Caco-2 (cell line): ENCODE measurements at regions not wholly inside any gene's neighbourhood (a gene's known extent, or its start where the extent isn't known, plus 50 kb on each side); places are given as distances from the start of the nearest gene placed in this dataset.
A peak's percentile ranks its signal among the peaks of the same experiment; 100 is the strongest.

Experiments used
- BruUV-seq: library from RNA; stranded (reverse); fragments of 400-500 nt; replicated peaks from 2 replicates; lab custom pipeline; 2021; lab: Mats Ljungman, UMichigan
- CTCF ChIA-PET: fragments of 300-600 bp; sonication (Branson Sonifier 250); formaldehyde crosslinking; loops from one replicate; lab custom pipeline; 2022; ENCODE audit warnings: antibody characterized with exemption; lab: Charles Lee
- POLR2A ChIA-PET: fragments of 300-600 bp; sonication (Branson Sonifier 250); formaldehyde crosslinking; loops from one replicate; lab custom pipeline; 2022; ENCODE audit warnings: antibody characterized with exemption; lab: Charles Lee
- DNase-seq, 2 experiments: peaks; one replicate each; pipeline versions ENCODE4 v3.0.0 to v3.0.0-alpha.2; 2020 to 2022
- H3K27me3 ChIP-seq: replicated peaks from 2 replicates; pipeline ENCODE4 v1.6.0; 2011; ENCODE audit warnings: low read length; ENCODE audit not compliant: control insufficient read depth, insufficient read depth
- H3K36me3 ChIP-seq: 2 replicates; pipeline ENCODE4 v1.5.1; 2011; ENCODE audit warnings: low read length; ENCODE audit not compliant: control insufficient read depth, insufficient read depth
- H3K4me1 ChIP-seq: fragments of 250-450 bp; sonication (Bioruptor Pico); 2 replicates; pipeline ENCODE4 v1.5.1; 2020; ENCODE audit warnings: mild to moderate bottlenecking
- H3K4me3 ChIP-seq: 2 replicates; pipeline ENCODE4 v1.5.1; 2011; ENCODE audit warnings: low read depth, mild to moderate bottlenecking, control low read depth, low read length
- H3K9me3 ChIP-seq: fragments of 250-450 bp; sonication (Bioruptor Pico); 2 replicates; pipeline ENCODE4 v1.5.1; 2020; ENCODE audit warnings: mild to moderate bottlenecking, moderate library complexity
- H3K27ac Mint-ChIP-seq: one replicate; pipeline ENCODE4 v1.8.0; 2022; ENCODE audit warnings: mixed read lengths; ENCODE audit not compliant: unreplicated experiment
- H3K27me3 Mint-ChIP-seq: one replicate; pipeline ENCODE4 v1.8.0; 2022; ENCODE audit warnings: mixed read lengths; ENCODE audit not compliant: insufficient read depth, unreplicated experiment
- H3K36me3 Mint-ChIP-seq: one replicate; pipeline ENCODE4 v1.8.0; 2022; ENCODE audit warnings: mild to moderate bottlenecking, mixed read lengths; ENCODE audit not compliant: insufficient read depth, unreplicated experiment
- H3K4me1 Mint-ChIP-seq: one replicate; pipeline ENCODE4 v1.8.0; 2022; ENCODE audit warnings: low read depth, mixed read lengths; ENCODE audit not compliant: unreplicated experiment
- H3K4me3 Mint-ChIP-seq: one replicate; pipeline ENCODE4 v1.8.0; 2022; ENCODE audit warnings: mild to moderate bottlenecking, moderate library complexity, mixed read lengths; ENCODE audit not compliant: unreplicated experiment
- H3K9me3 Mint-ChIP-seq: one replicate; pipeline ENCODE4 v1.8.0; 2022; ENCODE audit warnings: mixed read lengths; ENCODE audit not compliant: unreplicated experiment
- CTCF ChIP-seq, 2 experiments: fragments of 200-600 bp in 1 of 2; IDR thresholded peaks; 1 replicate in 1 of 2; 2 replicates in 1 of 2; pipeline versions ENCODE4 v1.5.1 to v1.8.0; 2011 to 2022; ENCODE audit warnings: antibody characterized with exemption in 1 of 2, control low read depth in 1 of 2, inconsistent platforms in 1 of 2, low read depth in 1 of 2, low read length in 1 of 2, mild to moderate bottlenecking in 1 of 2, moderate library complexity in 1 of 2; ENCODE audit not compliant: insufficient read depth in 1 of 2, severe bottlenecking in 1 of 2, unreplicated experiment in 1 of 2
- intact Hi-C: fragments of 100-400 bp; cut with micrococcal nuclease; formaldehyde crosslinking; loops from one replicate; pipeline ENCODE4 v1.10.0; 2022; ENCODE audit not compliant: unreplicated experiment

DNA sequence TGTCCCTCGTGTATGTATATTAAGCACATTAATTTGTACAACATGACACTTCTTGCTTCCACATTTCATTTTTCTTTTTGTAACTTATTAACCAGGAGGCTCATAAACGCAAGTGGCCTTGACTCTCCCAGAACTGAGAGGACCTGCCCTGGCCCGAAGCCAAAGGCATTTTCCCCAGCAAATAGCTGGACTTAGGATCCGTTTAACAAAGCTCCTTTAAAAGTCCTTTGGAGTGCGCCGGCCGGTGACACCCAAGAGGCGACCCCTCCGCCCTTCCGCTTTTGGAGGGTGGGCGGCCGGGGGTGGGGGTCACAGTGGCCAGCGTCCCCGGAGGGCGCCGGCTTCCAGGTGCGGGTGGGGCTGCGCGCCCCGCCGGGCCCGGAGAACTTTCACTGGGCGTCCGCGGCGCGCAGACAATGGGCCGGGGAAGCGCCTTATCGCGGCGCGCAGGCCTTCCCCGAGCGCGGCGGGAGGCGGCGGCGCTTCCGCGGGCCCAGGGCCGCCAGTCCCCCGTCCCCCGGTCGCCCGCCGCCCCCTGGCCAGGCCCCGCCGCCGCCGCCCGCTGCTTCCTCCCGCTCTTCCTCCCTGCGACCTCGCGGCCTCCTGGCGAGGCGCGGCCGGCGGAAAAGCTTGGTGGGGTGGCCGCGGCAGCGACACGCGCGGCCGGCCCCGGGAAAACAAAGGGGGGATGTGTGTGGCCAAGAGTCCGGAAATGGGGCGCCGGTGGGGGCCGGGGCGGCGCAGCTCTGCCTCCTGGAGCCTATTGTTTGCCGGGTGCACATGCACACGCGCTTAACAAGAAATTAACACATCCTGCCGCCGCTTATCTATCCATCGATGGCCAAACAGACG, 613.4 kb downstream of the MCTP2 start:
- H3K27me3 ChIP-seq, result no peaks in the 10 kb centered on the region
- intact Hi-C loops, result loop anchor here (1.0 to 2.0 kb wide), 3 partner anchors 10 to 174 kb away; no protein-coding TSS in a partner anchor
- CTCF ChIA-PET, result interaction anchor here (0.7 to 1.4 kb wide), 2 partner anchors 10 to 432 kb away, joined by 3 to 4 read pairs; no protein-coding TSS in a partner anchor
- H3K9me3 ChIP-seq, result peaks cover 14% of the 10 kb centered on the region
- H3K9me3 Mint-ChIP-seq, result peaks cover 30% of the 10 kb centered on the region
- H3K36me3 ChIP-seq, result no peaks in the 10 kb centered on the region
- H3K27ac Mint-ChIP-seq, result peak overlapping the region; percentile 84
- peak overlapping the region; percentile 76 for H3K4me3 Mint-ChIP-seq
- H3K4me3 ChIP-seq, result peak overlapping the region; percentile 34
- peaks cover 6% of the 10 kb centered on the region for H3K4me1 Mint-ChIP-seq
- H3K4me1 ChIP-seq, result peaks cover 10% of the 10 kb centered on the region; the same call in 1 of the 2 replicates
- BruUV-seq, result no TSS peak
- POLR2A ChIA-PET, result interaction anchor here (1.0 kb wide), 2 partner anchors 10 to 14 kb away, joined by 3 to 4 read pairs; no protein-coding TSS in a partner anchor
- peak; percentile 78 to 84 for DNase-seq
- TF ChIP-seq CTCF (IDR thresholded peaks at IDR 0.05; ENCODE audit: insufficient read depth in 1 of 2, low read depth in 1 of 2, low read length in 1 of 2, severe bottlenecking in 1 of 2, unreplicated experiment in 1 of 2), result peak in 1 of 2 experiments; percentile 10
- H3K36me3 Mint-ChIP-seq, result peaks cover 6% of the 10 kb centered on the region
- H3K27me3 Mint-ChIP-seq, result no peaks in the 10 kb centered on the region

- H3K27me3 ChIP-seq, result no peaks in the 10 kb centered on the region
- ChIA-PET CTCF (interaction anchor here (1.4 kb wide), 1 partner anchor 10 kb away, joined by 4 read pairs; no protein-coding TSS in a partner anchor), POLR2A (interaction anchor here (1.0 kb wide), 1 partner anchor 13 kb away, joined by 4 read pairs; no protein-coding TSS in a partner anchor)
- intact Hi-C loops, result loop anchor here (1.0 to 2.0 kb wide), 2 partner anchors 11 to 175 kb away; no protein-coding TSS in a partner anchor
- H3K36me3 ChIP-seq, result no peaks in the 10 kb centered on the region
- peaks cover 9% of the 10 kb centered on the region for H3K9me3 ChIP-seq
- Mint-ChIP-seq H3K27me3 (no peaks in the 10 kb centered on the region), H3K4me1 (peaks cover 6% of the 10 kb centered on the region), H3K9me3 (peaks cover 30% of the 10 kb centered on the region), H3K4me3 (peak overlapping the region; percentile 76), H3K27ac (peak overlapping the region; percentile 84), H3K36me3 (peaks cover 6% of the 10 kb centered on the region)
- DNase-seq, result no peak
- H3K4me1 ChIP-seq, result peaks cover 10% of the 10 kb centered on the region; the same call in 1 of the 2 replicates
- BruUV-seq, result TSS peak; percentile 92
- peak overlapping the region; percentile 34 for H3K4me3 ChIP-seq
- TF ChIP-seq CTCF (IDR thresholded peaks at IDR 0.05; ENCODE audit: insufficient read depth in 1 of 2, low read depth in 1 of 2, low read length in 1 of 2, severe bottlenecking in 1 of 2, unreplicated experiment in 1 of 2), result no peak
Measured at GRCh38 chr15:94845390-94845716, 614.0 kb downstream of the MCTP2 start.

DNA sequence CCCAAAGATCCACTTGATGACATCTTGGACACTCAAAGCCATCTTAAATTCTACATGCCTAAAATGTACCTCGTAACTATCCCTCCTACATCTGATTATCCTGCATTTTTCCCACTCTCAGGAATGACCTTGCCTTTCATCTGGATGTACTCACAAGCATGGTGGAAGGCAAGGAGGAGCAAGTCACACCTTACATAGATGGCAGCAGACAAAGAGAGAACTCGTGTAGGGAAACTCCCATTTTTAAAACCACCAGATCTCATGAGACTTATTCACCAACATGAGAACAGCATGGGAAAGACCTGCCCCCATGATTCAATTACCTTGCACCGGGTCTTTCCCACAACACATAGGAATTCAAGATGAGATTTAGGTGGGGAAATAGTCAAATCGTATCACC, 616.0 kb downstream of the MCTP2 start:
- H3K36me3 Mint-ChIP-seq, result no peaks in the 10 kb centered on the region
- Histone ChIP-seq H3K9me3 (no peaks in the 10 kb centered on the region), H3K4me3 (no peak overlapping the region), H3K4me1 (peaks cover 10% of the 10 kb centered on the region; the same call in 1 of the 2 replicates), H3K36me3 (no peaks in the 10 kb centered on the region), H3K27me3 (no peaks in the 10 kb centered on the region)
- TF ChIP-seq CTCF (IDR thresholded peaks at IDR 0.05; ENCODE audit: insufficient read depth in 1 of 2, low read depth in 1 of 2, low read length in 1 of 2, severe bottlenecking in 1 of 2, unreplicated experiment in 1 of 2), result no peak
- BruUV-seq, result no TSS peak
- no peaks in the 10 kb centered on the region for H3K27me3 Mint-ChIP-seq
- H3K4me3 Mint-ChIP-seq, result no peak overlapping the region
- peaks cover 26% of the 10 kb centered on the region for H3K9me3 Mint-ChIP-seq
- H3K4me1 Mint-ChIP-seq, result peaks cover 6% of the 10 kb centered on the region
- intact Hi-C loops, result no loop called here
- ChIA-PET POLR2A (no interaction called here), CTCF (no interaction called here)
- no peak overlapping the region for H3K27ac Mint-ChIP-seq
- no peak for DNase-seq
